T-helper 1 cell (primary cell): ENCODE measurements at regions not wholly inside any gene's neighbourhood (a gene's known extent, or its start where the extent isn't known, plus 50 kb on each side); places are given as distances from the start of the nearest gene placed in this dataset.

Source experiments
- DNase-seq, 5 donors: peaks; one replicate each; pipeline ENCODE4 v3.0.0-alpha.2; 2012 to 2020

DNA sequence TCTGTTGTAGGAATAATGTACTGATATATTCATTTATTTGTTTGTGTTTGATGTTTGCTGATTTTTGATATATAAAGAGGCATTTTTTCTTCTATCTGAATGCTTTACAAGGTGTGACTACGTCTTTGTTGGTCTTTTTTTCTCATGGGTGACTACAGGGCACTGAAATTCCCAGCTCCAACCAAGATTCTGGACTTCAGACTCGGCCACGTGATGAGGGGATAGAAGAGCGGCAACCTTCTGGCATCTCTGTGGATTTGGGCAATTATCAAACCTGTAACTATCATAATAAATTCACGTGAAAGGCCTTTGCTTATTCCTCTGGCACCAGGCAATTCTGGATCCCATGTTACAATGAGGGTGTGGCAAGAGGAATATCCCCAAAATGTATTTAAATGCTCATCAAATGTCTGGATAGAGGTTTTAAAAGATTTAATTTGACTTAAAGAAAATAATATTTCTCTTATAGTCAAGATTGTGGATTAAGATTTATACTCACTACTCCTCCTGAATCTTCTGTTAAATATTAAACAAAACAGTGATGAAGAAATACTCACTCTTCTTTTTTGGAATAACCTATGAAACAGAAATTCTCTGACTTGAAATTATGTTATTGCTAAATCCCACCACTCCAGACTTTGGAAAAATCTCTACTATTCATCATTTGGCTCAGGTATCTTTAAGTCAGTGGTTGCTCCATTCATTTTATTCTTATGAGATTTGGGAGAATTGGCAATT lies 276.3 kb downstream of the GPR37 start:
- no peak for DNase-seq

DNA sequence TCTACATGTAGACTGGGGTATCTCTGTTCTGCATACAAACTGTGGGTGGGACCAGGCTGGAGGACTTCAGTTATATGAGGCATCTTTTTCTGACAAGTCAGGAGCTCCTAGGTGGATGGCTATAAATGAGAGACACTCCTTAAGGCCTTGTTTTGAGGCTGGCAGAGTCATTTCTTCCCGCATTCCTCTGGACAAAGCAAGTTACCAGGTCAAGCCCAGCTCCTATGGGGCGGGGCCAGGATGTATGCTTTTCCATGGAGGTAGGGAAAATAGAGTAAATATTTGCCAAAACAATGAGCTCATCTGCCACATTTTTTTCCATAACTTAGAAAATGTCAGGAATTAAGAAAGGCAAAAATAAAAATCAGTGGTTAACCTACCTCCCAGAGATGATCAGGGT lies 283.4 kb downstream of the GPR37 start:
- no peak for DNase-seq

DNA sequence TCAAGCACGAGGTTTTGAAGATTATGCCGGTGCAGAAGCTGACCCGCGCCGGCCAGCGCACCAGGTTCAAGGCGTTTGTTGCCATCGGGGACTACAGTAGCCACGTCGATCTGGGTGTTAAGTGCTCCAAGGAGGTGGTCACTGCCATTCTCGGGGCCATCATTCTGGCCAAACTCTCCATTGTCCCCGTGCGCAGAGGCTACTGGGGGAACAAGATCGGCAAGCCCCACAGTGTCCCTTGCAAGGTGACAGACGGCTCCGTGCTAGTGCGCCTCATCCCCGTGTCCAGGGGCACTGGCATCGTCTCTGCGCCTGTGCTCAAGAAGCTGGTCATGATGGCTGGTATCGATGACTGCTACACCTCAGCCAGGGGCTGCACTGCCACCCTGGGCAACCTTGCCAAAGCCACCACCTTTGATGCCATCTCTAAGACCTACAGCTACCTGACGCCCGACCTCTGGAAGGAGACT lies 284.7 kb downstream of the GPR37 start:
- DNase-seq, result no peak

DNA sequence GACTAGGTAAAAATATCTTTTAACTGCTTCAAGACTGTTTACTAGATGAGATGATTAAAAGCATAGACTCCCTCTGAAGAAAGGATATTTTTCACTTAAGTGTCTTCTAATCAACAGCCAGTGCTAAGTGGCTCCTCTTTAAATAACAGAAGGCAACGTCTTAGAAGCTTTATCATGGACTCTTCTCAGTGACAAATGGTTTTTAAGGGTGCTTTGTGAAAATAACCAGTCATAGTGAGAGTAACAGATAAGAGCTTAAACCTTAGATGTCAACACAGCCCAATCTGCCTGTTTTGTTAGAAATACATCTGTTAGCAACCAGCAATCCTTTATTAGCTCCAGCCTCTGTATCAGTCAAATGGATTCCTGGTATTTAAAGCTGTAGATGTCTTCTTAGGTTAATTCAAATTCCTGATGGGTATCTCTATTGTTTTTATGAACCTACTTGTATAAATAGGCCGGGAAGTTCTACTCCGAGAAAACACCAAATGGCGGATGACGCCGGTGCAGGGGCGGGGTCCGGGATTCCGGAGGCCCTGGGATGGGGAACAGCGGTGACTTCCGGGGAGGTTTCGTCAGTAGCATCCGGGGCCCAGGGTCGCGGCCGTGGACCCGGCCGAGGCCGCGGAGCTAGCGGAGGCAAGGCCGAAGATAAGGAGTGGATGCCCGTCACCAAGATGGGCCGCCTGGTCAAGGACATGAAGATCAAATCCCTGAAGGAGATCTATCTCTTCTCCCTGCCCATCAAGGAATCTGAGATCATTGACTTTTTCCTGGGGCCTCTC lies 285.4 kb downstream of the GPR37 start:
- no peak for DNase-seq

DNA sequence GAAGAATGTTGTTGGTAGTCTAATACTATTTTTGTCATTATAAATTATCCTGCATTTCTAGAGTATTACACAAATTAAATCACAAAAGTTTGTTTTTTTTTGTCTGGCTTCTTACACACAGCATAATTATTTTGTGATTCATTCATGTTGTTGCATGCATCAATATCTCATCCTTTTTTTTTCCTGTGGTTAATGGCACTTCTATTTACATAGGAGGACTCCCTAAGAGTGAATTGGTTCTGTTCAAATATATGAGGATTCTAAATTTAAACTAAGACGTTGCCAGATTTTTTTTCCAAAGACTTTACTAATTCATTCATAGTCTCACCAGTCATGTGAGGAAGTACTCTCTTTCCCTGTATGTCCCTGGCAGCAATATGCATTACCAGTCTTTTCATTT lies 303.3 kb downstream of the GPR37 start:
- DNase-seq, result no peak

DNA sequence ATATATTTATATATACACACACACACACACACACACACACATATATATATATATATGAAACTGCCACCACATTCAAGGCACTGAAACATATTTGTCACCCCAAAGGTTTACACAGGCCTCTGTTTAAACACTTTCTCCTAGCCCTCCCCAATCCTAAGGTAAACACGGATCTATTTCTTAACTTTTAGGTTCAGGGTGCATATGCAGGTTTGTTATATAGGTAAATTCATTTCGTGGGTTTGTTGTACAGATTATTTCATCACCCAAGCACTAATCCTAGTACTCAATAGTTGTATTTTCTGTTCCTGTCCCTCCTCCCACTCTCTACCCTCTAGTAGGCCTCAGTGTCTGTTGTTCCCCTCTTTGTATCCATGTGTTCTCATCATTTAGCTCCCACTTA lies 305.0 kb downstream of the GPR37 start:
- no peak for DNase-seq

DNA sequence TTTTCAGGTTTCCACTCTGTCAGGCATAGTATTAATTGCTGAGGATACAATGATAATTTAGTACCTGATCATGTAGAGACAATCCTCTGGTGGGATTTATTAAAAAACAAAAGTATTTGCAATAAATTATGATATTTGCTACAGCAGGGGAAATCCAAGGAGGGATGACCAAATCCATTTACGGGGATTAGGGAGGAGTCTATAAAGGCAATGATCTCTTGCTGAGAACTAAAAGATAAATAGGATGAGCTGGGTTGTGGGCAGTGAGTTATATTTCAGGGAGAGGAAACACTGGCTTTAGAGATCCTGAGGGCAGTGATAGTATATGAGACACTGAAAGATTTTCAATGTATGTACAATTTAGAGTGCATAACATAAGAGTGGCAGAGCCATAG lies 305.5 kb downstream of the GPR37 start:
- no peak for DNase-seq

DNA sequence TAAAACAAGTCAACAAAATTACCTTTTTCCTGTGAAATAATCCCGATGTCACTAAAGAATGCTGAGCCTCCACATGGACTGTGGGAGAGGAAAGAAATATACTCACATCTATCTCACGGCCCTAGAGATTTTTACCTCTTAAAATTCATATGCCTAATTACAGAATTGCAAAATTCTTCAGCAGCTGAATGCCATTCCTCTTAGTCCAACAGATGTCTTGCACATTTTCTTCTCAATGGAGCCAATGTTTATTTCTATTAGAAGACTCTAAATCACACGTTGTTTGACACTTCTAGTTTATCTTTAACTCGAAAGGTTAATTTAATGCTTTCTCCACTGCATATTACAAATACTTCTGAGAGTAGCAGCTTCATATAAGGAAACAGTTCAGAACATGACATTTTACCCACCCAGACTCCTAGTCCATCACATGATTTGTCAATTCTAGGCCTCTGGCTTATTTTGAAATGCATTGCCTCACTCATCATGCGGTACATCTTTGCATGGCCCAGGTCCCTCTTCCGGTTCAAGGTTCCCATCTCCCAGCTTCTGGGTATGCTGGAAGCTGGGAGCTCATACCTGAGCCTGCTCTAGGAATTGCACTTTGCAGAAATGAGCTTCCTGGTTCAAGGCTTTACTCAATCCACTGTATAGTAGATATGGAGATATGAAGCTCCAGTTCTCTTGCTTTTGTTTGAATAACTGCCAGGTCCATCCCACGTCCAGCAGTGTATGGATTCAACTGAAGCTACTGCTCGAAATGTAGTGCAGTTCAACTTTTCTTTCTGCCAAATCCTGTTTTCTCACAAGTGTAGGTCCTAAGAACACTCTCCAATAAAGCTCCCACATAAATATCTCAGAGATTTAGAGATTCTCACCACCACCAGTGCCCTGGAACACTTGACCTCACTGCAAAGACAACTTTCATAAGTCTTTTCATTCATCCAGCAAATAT lies 306.2 kb downstream of the GPR37 start:
- DNase-seq, result no peak

DNA sequence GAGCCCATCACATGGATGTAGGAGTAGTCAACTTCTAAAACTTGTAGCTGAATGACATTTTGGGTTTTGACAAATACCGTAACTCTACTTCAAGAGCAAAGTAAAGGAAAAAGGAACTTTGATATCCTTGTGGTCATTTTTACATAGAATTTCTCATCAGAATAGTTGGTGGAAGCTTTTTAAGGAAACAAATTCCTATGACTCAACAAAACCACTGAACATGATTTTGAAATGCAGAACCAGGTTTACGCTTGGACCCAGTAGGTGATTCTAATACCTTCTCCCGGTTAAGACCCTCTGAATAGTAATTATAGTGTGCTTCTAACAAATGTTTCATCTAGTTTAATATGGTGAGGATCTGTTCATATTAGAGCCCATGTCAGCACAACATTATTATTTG lies 307.8 kb downstream of the GPR37 start:
- no peak for DNase-seq

DNA sequence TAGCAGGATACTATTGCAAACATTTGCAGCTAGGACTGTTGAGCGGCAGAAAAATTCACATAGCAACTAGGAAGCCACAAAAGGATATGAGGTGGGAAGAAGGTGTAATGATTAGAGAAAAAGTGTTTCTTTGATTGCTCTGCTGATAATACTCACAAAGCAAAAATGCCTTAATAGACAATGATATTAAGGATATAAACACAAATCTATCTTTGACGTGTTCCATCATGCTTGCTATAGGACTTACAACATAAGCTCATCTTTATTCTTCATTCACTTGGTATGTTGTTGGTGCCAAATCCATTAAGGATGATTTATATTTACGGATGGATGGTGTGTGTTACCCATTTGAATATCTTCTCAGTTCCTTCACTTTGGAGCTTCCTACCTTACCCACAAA lies 309.3 kb downstream of the GPR37 start:
- no peak for DNase-seq

DNA sequence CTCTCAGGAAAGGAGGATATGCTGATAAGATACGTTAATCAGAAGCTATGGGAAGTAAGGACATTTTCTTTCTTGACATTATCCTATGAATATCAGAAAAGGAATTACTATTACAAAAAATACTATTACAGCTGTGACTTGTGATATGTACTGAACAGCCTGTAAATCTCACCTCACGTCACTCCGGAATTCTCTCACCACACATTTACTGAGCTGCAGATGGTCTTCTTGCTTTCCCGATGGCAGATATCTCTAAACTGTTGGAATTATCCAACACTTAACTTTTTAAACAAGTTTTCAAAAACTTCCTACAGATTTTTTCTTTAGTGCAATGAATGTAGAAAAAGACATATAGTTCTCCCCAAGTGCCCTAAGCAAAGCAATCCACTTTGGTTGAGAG lies 313.4 kb downstream of the GPR37 start:
- no peak for DNase-seq

DNA sequence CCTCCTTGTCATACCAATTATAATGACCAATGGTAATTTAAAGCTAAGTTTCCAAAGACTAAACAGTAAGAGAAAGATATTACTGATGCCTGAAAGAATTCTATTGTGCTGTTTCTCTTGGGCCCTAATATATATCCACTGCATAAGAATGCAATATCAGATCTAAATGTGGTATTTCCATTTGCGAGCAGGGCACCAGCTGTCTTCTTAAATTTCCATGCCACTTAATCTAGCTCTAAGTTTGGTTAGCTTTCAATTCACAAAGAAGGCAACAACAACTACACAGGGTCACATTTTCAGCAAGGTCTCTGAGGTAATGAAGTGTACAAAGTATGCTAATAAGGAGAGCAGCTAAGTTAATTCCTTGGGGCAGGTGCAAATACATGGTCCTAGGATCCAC lies 315.7 kb downstream of the GPR37 start:
- no peak for DNase-seq

DNA sequence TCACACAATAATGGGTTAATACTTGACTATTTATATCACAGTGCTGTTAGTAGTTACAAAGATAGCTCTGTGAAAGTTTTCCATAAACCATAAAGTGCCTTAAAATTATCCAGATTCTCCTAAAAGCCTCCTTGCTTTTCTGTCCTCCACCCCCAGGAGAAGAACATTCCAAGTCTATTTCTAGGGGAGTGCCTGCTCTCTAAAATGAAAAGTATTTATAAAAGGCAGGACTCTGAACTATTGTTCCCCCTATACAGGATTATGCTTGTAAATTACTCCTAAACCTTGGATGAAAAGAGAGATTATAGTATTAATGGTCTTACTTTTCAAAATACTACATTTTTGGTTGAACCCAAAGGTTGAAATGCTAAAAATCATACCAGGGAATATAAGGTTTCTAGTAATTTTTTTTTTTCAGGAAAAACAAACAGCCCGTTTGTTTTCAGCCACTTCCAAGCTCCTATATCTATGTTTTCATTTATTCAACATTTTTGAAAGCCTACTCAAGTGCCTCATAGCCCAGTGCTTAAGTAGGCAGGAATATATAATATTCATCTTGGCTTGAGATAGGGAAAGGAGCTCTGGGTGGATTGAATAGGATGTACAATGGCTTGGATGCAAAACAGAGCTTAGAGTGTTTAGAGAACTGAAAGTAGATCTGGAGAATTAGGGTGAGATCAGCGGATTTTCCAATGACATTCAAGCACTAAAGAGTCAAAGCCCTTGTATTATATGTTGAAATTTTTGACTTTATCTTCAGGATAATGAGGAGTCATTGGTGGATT lies 320.7 kb downstream of the GPR37 start:
- no peak for DNase-seq

DNA sequence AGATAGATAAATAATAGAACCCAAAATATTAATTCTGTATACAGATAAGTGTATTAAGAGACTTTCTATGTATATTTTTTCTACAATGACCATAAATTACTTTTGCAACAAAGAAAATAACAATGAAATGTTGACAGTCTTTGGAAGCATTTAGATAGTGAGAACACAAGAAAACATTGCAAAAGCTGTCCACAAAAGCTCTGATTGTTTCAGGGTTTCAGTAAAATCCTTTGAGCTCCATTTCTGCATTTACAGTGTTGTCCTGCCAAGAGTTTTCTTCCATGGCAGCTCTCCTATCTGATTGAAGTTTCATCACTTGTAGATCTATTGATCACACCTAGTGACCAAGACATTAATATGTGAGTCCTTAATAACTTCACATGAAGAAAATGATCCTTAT lies 321.8 kb downstream of the GPR37 start:
- no peak for DNase-seq

DNA sequence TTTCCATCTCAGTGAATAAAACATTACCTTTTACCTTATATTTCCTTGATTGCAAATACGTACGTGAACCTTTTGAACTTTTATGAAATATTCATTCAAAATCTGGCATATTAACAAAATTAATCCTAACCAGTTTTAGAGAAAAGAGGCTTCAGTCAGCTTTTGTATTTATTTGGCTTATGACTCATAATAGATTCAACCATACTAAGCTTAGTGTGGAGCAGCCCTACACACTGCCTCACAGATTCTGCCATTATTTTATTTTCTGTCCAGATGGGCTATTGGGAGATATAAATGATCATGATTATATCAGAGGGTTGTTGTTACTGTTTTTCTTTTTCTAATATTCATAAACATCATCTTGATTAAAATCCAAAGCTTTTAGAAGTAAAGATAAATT lies 325.5 kb downstream of the GPR37 start:
- no peak for DNase-seq

DNA sequence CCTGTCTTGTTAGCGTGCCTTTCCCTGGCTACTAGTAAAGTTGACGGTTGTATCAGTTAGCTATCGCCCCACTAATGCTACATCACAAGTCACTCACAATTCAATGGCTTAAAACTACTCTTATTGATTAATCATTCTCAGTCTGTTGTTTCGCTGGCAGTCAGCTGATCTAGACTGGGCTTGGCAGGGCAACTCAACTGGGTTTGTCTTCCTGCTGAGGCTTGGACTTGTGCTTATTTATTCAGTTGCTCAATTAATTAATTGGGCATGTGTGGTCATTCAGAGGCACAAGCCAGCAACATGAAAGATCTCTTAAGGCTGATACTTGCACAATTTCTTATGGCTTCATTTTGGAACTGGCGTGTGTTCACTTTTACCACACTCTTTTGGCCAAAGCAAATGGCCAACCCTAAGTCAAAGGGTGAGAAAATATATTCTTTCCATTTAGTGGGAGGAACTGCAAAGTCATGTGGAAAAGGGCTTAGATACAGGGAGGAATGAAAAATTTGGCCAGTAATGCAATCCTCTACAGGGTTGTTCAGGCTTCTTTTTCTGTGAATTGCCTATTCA lies 333.5 kb downstream of the GPR37 start:
- no peak for DNase-seq

DNA sequence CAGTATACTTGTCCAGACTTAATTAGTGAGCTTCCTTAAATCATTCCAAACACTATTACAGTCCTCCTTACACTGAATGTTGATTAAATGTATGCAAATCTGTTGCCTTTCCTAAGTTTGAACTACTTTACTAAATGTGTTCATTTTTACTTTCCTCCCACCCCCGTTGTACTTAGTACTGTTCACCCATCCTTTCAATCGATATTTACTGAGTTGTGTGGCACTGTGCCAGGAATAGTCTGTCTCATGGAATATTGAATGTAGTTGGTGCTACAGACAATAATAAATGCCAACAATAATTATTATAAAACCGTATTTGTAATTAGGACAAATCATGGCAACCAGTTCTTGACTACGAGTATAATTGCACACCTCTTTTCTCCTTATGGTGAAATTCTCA lies 335.7 kb downstream of the GPR37 start:
- DNase-seq, result no peak

DNA sequence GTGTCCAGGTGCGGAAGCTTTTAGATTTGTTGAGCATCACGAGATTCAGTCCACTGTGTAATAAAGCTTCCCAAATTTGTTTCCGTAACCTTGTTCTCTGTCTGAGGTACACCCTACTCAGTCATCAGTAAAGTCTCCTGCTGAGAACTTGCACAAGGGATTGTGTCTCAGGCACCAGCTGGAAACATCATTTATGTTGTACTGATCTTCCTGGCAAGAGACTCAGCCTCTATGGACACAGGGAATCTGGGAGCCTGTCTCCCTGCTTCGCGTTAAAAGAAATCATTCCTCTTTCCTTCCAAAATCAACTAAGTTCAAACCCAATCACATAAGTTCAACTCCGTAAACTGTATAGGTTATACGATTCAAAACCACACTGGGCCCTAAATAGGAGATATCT lies 336.8 kb downstream of the GPR37 start:
- no peak for DNase-seq

DNA sequence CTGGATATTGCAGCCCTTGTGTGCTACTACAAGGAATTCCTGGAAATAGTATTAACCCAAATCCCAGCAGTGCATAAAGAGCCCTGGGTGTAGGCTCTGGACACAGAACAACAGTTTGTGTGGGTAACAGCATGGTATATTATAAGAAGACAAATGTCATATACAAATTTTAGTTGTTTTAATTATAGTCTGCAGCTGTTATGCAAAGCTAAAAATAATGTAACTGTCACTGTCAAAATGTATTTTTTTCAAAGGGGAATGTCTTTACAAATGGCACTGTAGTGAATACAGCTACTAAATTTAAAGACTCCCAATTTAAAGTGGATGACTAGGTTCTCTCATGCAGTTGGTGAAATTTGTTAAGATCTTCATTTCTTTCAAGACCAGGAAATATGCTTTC lies 339.0 kb downstream of the GPR37 start:
- no peak for DNase-seq

DNA sequence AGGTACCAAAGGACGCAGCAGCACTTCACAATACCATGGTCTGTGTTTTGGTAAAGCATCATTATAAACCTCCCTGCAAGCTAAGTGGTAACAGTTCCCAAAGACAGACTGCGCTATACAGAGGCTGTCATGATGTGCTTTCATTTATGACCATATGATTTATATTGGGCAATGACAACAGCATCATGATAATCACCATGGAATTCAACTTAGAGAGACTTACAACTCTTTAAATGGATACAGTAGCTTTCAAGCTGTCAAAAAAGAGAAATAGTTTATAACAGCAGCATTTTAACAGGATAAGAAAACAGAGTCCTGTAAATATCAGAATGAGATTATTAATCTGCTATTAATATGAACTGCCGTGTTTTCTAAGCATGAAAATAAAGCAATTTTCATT lies 341.7 kb downstream of the GPR37 start:
- no peak for DNase-seq

DNA sequence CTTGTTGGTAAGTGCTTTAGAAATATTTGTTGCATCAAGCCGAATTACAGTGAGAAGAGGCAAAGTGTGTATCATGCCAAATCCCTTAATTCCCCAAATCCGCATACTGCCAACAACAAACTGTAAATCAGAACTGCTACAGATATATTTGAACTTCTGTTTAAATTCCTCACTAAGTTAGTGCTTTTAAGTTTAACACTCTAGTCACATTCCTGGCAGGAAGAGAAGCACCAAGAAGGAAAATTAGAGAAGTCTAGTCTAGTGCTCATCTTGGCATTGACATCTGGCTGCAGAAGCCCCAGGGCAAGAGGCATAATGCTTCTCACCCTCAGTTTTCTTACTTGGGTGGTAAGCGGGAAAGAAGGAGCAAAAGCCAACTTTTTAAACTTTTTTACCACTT lies 343.5 kb downstream of the GPR37 start:
- no peak for DNase-seq

DNA sequence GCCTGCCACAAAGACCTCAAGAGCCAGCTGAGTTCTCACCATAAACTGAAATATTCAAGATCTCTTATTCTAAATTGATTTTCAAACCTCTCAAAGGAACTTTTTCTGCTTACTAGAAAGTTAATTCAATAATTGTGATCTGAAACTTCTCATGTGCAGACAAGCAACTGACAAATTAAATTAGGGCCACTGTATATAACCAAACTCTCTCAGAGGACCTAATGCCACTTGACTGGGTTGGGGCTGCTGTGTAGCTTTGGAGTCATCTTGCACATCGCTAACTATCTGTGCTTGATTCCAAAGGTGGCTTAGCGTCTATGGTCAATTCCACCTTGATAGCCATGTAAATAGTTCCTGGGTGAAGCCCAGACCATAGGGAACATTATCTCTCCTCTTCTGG lies 345.2 kb downstream of the GPR37 start:
- DNase-seq, result no peak
